Mesothelial cell of epicardium (in vitro differentiated cells): ENCODE measurements at regions not wholly inside any gene's neighbourhood (a gene's known extent, or its start where the extent isn't known, plus 50 kb on each side); places are given as distances from the start of the nearest gene placed in this dataset.

Experiments
- DNase-seq, 2 experiments: peaks; one replicate each; pipeline ENCODE4 v3.0.0; 2021; ENCODE audit warnings: low spot score in 2 of 2; ENCODE audit not compliant: unreplicated experiment in 2 of 2
- H3K27ac Mint-ChIP-seq: 2 replicates; pipeline ENCODE4 v1.8.0; 2021; ENCODE audit warnings: mixed read lengths
- H3K27me3 Mint-ChIP-seq: 2 replicates; pipeline ENCODE4 v1.8.0; 2021; ENCODE audit warnings: low read depth, mixed read lengths
- H3K36me3 Mint-ChIP-seq: 2 replicates; pipeline ENCODE4 v1.8.0; 2021; ENCODE audit warnings: mixed read lengths
- H3K4me1 Mint-ChIP-seq: 2 replicates; pipeline ENCODE4 v1.8.0; 2021; ENCODE audit warnings: mixed read lengths
- H3K4me3 Mint-ChIP-seq: 2 replicates; pipeline ENCODE4 v1.8.0; 2021; ENCODE audit warnings: mild to moderate bottlenecking, moderate library complexity, mixed read lengths
- H3K9me3 Mint-ChIP-seq: 2 replicates; pipeline ENCODE4 v1.8.0; 2021; ENCODE audit warnings: mixed read lengths
- CTCF ChIP-seq: fragments of 200-600 bp; sonication (generic); IDR thresholded peaks from one replicate; pipeline ENCODE4 v1.5.0; 2021; ENCODE audit warnings: antibody characterized with exemption; ENCODE audit not compliant: unreplicated experiment

GRCh38 chr4:159008671-159009070 is 94.2 kb upstream of the RAPGEF2 start:
- H3K27me3 Mint-ChIP-seq = no peaks in the 10 kb centered on the region
- peaks cover 2% of the 10 kb centered on the region for H3K4me1 Mint-ChIP-seq
- no peaks in the 10 kb centered on the region for H3K9me3 Mint-ChIP-seq
- H3K4me3 Mint-ChIP-seq = no peak overlapping the region
- no peak overlapping the region for H3K27ac Mint-ChIP-seq
- DNase-seq = no peak
- no peaks in the 10 kb centered on the region for H3K36me3 Mint-ChIP-seq
- TF ChIP-seq CTCF = no peak

GRCh38 chr4:159009521-159009920 is 93.4 kb upstream of the RAPGEF2 start:
- no peak for DNase-seq
- H3K9me3 Mint-ChIP-seq = no peaks in the 10 kb centered on the region
- no peak overlapping the region for H3K27ac Mint-ChIP-seq
- H3K27me3 Mint-ChIP-seq = no peaks in the 10 kb centered on the region
- no peaks in the 10 kb centered on the region for H3K4me1 Mint-ChIP-seq
- H3K4me3 Mint-ChIP-seq = no peak overlapping the region
- no peak for TF ChIP-seq CTCF
- H3K36me3 Mint-ChIP-seq = no peaks in the 10 kb centered on the region

GRCh38 chr4:159010100-159010499 is 92.8 kb upstream of the RAPGEF2 start:
- TF ChIP-seq CTCF = no peak
- Mint-ChIP-seq H3K27ac (no peak overlapping the region), H3K36me3 (no peaks in the 10 kb centered on the region), H3K27me3 (no peaks in the 10 kb centered on the region), H3K4me1 (no peaks in the 10 kb centered on the region), H3K4me3 (no peak overlapping the region), H3K9me3 (no peaks in the 10 kb centered on the region)
- no peak for DNase-seq

DNA sequence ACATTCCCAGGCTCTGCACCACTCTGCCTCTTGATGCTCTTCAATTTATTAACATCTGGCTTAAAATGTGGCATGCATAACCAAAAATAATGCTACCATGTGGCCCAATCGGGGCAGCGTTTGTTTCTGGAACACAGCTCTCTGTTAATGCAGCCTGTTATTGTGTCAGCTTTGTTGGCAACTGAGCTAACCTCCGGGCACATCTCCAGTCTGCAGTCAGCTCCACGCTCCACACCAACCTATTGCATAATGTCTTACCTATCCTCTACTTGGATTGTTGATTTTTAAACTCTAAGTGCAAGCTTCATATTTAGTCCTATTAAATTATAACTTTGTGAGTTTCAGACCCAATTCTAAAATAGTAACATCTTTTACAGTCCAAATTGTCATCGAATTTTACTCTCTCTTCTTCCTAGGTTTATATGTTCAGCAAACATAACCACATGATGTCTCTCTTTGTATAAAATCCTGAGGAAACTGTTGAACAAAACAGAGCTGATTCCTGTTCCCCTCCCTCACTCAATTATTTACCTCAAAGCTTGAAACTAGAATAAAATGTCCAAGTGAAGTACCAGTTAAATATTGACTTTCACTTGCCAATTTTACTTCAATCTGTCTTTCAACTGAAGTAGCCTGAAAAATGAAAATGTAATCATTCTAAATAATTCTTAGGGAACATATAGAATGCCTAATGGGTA is 92.2 kb upstream of the RAPGEF2 start:
- TF ChIP-seq CTCF = no peak
- Mint-ChIP-seq H3K4me3 (no peak overlapping the region), H3K27ac (no peak overlapping the region), H3K36me3 (no peaks in the 10 kb centered on the region), H3K9me3 (no peaks in the 10 kb centered on the region), H3K4me1 (no peaks in the 10 kb centered on the region), H3K27me3 (no peaks in the 10 kb centered on the region)
- no peak for DNase-seq

GRCh38 chr4:159012381-159012780 is 90.5 kb upstream of the RAPGEF2 start:
- no peak overlapping the region for H3K27ac Mint-ChIP-seq

More at GRCh38 chr4:159012381-159012780, 90.5 kb upstream of the RAPGEF2 start:
- TF ChIP-seq CTCF = no peak
- Mint-ChIP-seq H3K9me3 (no peaks in the 10 kb centered on the region), H3K36me3 (no peaks in the 10 kb centered on the region), H3K4me3 (no peak overlapping the region), H3K27me3 (no peaks in the 10 kb centered on the region), H3K4me1 (peaks cover 9% of the 10 kb centered on the region)
- DNase-seq = no peak
